ENCODE measurements at regions not wholly inside any gene's neighbourhood (a gene's known extent, or its start where the extent isn't known, plus 50 kb on each side); places are given as distances from the start of the nearest gene placed in this dataset.

- TF ChIP-seq CTCF (IDR thresholded peaks at IDR 0.05) = no peak
- no peak for ATAC-seq (ENCODE audit: low FRiP score)
Measured at GRCh38 chr10:123516291-123516690, 149.9 kb upstream of the GPR26 start.

DNA sequence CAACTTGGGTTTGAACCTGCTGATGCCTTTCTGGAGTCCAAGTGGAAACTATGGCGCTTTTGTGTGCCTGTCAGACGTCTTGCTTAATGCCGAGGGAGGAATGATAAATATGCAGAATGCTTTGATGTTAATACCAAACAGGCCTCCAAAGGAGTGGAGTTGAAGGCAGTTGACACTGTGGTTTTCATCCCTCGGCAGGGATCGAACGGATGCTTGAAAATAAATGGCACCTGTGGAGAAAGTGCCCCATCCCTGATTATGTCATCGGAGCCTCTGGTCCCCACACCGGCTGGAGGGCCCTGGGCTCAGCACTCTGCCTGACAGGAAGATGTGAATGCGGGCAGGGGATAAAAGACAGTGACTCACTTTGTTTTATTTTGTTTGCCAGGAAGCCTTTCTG lies 148.7 kb upstream of the GPR26 start:
- DNase-seq (ENCODE audit: low spot score) (no peak), ATAC-seq (ENCODE audit: low FRiP score) (no peak)
- no peak for TF ChIP-seq CTCF (IDR thresholded peaks at IDR 0.05)

More at GRCh38 chr10:123516291-123516690, 149.9 kb upstream of the GPR26 start:
- DNase-seq (ENCODE audit: low spot score) = no peak

GRCh38 chr10:123517901-123518300 lies 148.3 kb upstream of the GPR26 start:
- no peak for DNase-seq (ENCODE audit: low spot score)
- no peak for TF ChIP-seq CTCF (IDR thresholded peaks at IDR 0.05)
- ATAC-seq (ENCODE audit: low FRiP score) = no peak

DNA sequence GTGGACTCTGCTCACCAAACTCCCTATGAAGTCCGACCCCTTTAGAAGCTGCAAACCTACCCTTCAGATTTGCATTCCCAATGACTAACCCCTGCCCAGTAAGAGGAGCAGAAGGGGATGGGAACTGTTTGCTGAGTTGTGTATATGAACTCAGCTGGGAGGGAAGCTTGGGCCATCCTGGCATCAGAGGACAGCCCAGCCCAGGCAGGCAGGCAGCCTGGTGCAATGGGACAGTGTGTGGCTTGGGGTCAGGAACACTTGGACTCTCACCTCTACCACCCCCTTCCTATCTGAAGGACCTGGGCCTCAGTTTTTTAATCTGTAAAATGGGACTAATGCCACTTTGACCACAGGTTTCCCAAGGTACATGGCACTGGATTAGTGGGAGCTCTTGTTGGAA lies 147.4 kb upstream of the GPR26 start:
- no peak for TF ChIP-seq CTCF (IDR thresholded peaks at IDR 0.05)
- no peak for DNase-seq (ENCODE audit: low spot score)
- no peak for ATAC-seq (ENCODE audit: low FRiP score)

DNA sequence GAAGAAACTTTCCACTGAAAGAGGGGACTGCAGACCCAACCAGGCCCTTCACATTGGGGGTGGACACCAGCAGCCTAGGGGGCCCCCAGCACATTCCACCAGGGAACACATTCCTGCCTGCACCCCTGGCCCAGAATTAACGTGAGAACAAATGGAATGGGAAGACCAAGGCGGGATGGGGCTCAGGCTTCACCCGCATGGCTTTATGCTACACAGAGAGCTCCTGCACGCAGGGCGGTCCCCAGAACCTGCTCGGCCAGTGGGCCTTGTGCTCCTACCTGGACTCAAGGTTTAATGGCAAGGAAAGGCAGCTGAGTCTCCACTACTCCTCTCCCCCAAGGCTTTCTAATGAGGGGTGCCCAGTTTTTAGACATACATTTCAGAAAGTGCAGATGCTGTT lies 146.3 kb upstream of the GPR26 start:
- no peak for ATAC-seq (ENCODE audit: low FRiP score)
- no peak for TF ChIP-seq CTCF (IDR thresholded peaks at IDR 0.05)
- DNase-seq (ENCODE audit: low spot score) = no peak

GRCh38 chr10:123521076-123521475 lies 145.1 kb upstream of the GPR26 start:
- DNase-seq (ENCODE audit: low spot score) = no peak
- no peak for TF ChIP-seq CTCF (IDR thresholded peaks at IDR 0.05)

DNA sequence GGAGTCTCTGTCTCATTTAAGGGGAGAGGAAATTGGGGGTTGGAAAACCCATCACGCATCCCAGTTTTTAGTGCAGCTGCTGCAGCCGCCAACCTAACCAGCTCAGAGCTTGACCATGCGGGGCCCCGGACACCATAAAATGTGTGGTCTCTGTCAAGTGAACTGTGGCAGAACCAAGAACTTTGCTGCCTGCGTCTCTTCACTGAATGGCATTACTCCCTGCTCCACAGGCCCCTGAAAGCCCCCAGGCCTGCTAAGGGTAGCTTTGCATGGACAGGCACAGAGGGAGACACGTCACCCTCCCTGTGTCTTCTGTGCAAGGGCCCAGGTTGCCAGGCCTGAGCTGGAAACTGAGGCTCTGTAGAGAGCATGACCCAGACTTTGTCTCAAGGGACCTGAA lies 144.6 kb upstream of the GPR26 start:
- no peak for ATAC-seq (ENCODE audit: low FRiP score)
- no peak for DNase-seq (ENCODE audit: low spot score)
- no peak for TF ChIP-seq CTCF (IDR thresholded peaks at IDR 0.05)

More at GRCh38 chr10:123521076-123521475, 145.1 kb upstream of the GPR26 start:
- ATAC-seq (ENCODE audit: low FRiP score) = no peak

Measured in omental fat pad (tissue), 3 donors.